ENCODE measurements at regions not wholly inside any gene's neighbourhood (a gene's known extent, or its start where the extent isn't known, plus 50 kb on each side); places are given as distances from the start of the nearest gene placed in this dataset.

GRCh38 chr14:53542732-53543131, 389.6 kb upstream of the DDHD1 start:
- Mint-ChIP-seq H3K27ac (no peak overlapping the region), H3K9me3 (no peaks in the 10 kb centered on the region), H3K36me3 (no peaks in the 10 kb centered on the region)
- ATAC-seq = no peak
- DNase-seq (ENCODE audit: low spot score in 2 of 2) = no peak

- Mint-ChIP-seq H3K27ac (no peak overlapping the region), H3K9me3 (no peaks in the 10 kb centered on the region), H3K36me3 (no peaks in the 10 kb centered on the region)
- DNase-seq (ENCODE audit: low spot score in 2 of 2) = no peak
- ATAC-seq = no peak
Measured at GRCh38 chr14:53541411-53541810, 388.3 kb upstream of the DDHD1 start.

GRCh38 chr14:53539489-53540126, 386.5 kb upstream of the DDHD1 start:
- no peaks in the 10 kb centered on the region for H3K9me3 Mint-ChIP-seq
- peak in 1 of 2 donors; percentile 57 for ATAC-seq

GRCh38 chr14:53538316-53538881, 385.3 kb upstream of the DDHD1 start:
- ATAC-seq (no peak), DNase-seq (ENCODE audit: low spot score in 2 of 2) (no peak)
- no peaks in the 10 kb centered on the region for H3K9me3 Mint-ChIP-seq
- no peak overlapping the region for H3K27ac Mint-ChIP-seq
- no peaks in the 10 kb centered on the region for H3K36me3 Mint-ChIP-seq

More at GRCh38 chr14:53539489-53540126, 386.5 kb upstream of the DDHD1 start:
- peak in 1 of 2 donors; percentile 64 for DNase-seq (ENCODE audit: low spot score in 2 of 2)
- Mint-ChIP-seq H3K36me3 (no peaks in the 10 kb centered on the region), H3K27ac (no peak overlapping the region)

GRCh38 chr14:53537422-53538315, 384.5 kb upstream of the DDHD1 start:
- ATAC-seq = no peak
- no peak overlapping the region for H3K27ac Mint-ChIP-seq

GRCh38 chr14:53536446-53536845, 383.3 kb upstream of the DDHD1 start:
- no peak for DNase-seq (ENCODE audit: low spot score in 2 of 2)
- no peak overlapping the region for H3K27ac Mint-ChIP-seq
- H3K36me3 Mint-ChIP-seq = no peaks in the 10 kb centered on the region
- ATAC-seq = no peak
- no peaks in the 10 kb centered on the region for H3K9me3 Mint-ChIP-seq

More at GRCh38 chr14:53537422-53538315, 384.5 kb upstream of the DDHD1 start:
- DNase-seq (ENCODE audit: low spot score in 2 of 2) = no peak
- Mint-ChIP-seq H3K9me3 (no peaks in the 10 kb centered on the region), H3K36me3 (no peaks in the 10 kb centered on the region)

GRCh38 chr14:53534841-53535240, 381.7 kb upstream of the DDHD1 start:
- H3K9me3 Mint-ChIP-seq = no peaks in the 10 kb centered on the region
- H3K27ac Mint-ChIP-seq = no peak overlapping the region
- no peak for ATAC-seq
- H3K36me3 Mint-ChIP-seq = no peaks in the 10 kb centered on the region
- no peak for DNase-seq (ENCODE audit: low spot score in 2 of 2)

- Mint-ChIP-seq H3K27ac (no peak overlapping the region), H3K36me3 (no peaks in the 10 kb centered on the region), H3K9me3 (no peaks in the 10 kb centered on the region)
- ATAC-seq (no peak), DNase-seq (ENCODE audit: low spot score in 2 of 2) (no peak)
Measured at GRCh38 chr14:53533384-53533970, 380.4 kb upstream of the DDHD1 start.

- Mint-ChIP-seq H3K36me3 (no peaks in the 10 kb centered on the region), H3K27ac (no peak overlapping the region), H3K9me3 (no peaks in the 10 kb centered on the region)
- DNase-seq (ENCODE audit: low spot score in 2 of 2) (no peak), ATAC-seq (no peak)
Measured at GRCh38 chr14:53532853-53533252, 379.7 kb upstream of the DDHD1 start.

GRCh38 chr14:53531730-53532129, 378.6 kb upstream of the DDHD1 start:
- Mint-ChIP-seq H3K27ac (no peak overlapping the region), H3K9me3 (peaks cover 0 to 3% of the 10 kb centered on the region in 2 donors), H3K36me3 (no peaks in the 10 kb centered on the region)
- no peak for DNase-seq (ENCODE audit: low spot score in 2 of 2)
- ATAC-seq = no peak

GRCh38 chr14:53531156-53531555, 378.0 kb upstream of the DDHD1 start:
- ATAC-seq (no peak), DNase-seq (ENCODE audit: low spot score in 2 of 2) (no peak)
- Mint-ChIP-seq H3K36me3 (no peaks in the 10 kb centered on the region), H3K9me3 (peaks cover 0 to 3% of the 10 kb centered on the region in 2 donors), H3K27ac (no peak overlapping the region)

- Mint-ChIP-seq H3K27ac (no peak overlapping the region), H3K9me3 (peaks cover 0 to 3% of the 10 kb centered on the region in 2 donors), H3K36me3 (no peaks in the 10 kb centered on the region)
- ATAC-seq (no peak), DNase-seq (ENCODE audit: low spot score in 2 of 2) (no peak)
Measured at GRCh38 chr14:53529519-53529918, 376.4 kb upstream of the DDHD1 start.

GRCh38 chr14:53528185-53528671, 375.1 kb upstream of the DDHD1 start:
- Mint-ChIP-seq H3K9me3 (peaks cover 0 to 3% of the 10 kb centered on the region in 2 donors), H3K27ac (no peak overlapping the region), H3K36me3 (no peaks in the 10 kb centered on the region)
- DNase-seq (ENCODE audit: low spot score in 2 of 2) (no peak), ATAC-seq (no peak)

- no peak for DNase-seq (ENCODE audit: low spot score in 2 of 2)
Measured at GRCh38 chr14:53526200-53526599, 373.1 kb upstream of the DDHD1 start.

GRCh38 chr14:53525608-53526007, 372.5 kb upstream of the DDHD1 start:
- Mint-ChIP-seq H3K27ac (no peak overlapping the region), H3K36me3 (no peaks in the 10 kb centered on the region), H3K9me3 (peaks cover 0 to 8% of the 10 kb centered on the region in 2 donors)
- ATAC-seq (no peak), DNase-seq (ENCODE audit: low spot score in 2 of 2) (no peak)

More at GRCh38 chr14:53526200-53526599, 373.1 kb upstream of the DDHD1 start:
- Mint-ChIP-seq H3K9me3 (peaks cover 0 to 8% of the 10 kb centered on the region in 2 donors), H3K36me3 (no peaks in the 10 kb centered on the region), H3K27ac (no peak overlapping the region)
- ATAC-seq = no peak

GRCh38 chr14:53524391-53524790, 371.3 kb upstream of the DDHD1 start:
- ATAC-seq (no peak), DNase-seq (ENCODE audit: low spot score in 2 of 2) (no peak)
- H3K36me3 Mint-ChIP-seq = no peaks in the 10 kb centered on the region
- H3K9me3 Mint-ChIP-seq = peaks cover 0 to 10% of the 10 kb centered on the region in 2 donors
- H3K27ac Mint-ChIP-seq = no peak overlapping the region

GRCh38 chr14:53523226-53523625, 370.1 kb upstream of the DDHD1 start:
- H3K9me3 Mint-ChIP-seq = peaks cover 0 to 13% of the 10 kb centered on the region in 2 donors
- no peak for DNase-seq (ENCODE audit: low spot score in 2 of 2)

More at GRCh38 chr14:53523226-53523625, 370.1 kb upstream of the DDHD1 start:
- no peak for ATAC-seq
- no peak overlapping the region for H3K27ac Mint-ChIP-seq
- no peaks in the 10 kb centered on the region for H3K36me3 Mint-ChIP-seq
